RWPE2 (cell line): ENCODE measurements at regions not wholly inside any gene's neighbourhood (a gene's known extent, or its start where the extent isn't known, plus 50 kb on each side); places are given as distances from the start of the nearest gene placed in this dataset.

Source experiments
- ATAC-seq: fragments of 200-7000 bp; cut with Tn5 transposase; 3 replicates; pipeline ENCODE4 v1.9.1; 2021; ENCODE audit warnings: low read depth
- DNase-seq: peaks from one replicate; pipeline ENCODE4 v3.0.0-alpha.2; 2020; ENCODE audit warnings: low spot score
- H3K27ac ChIP-seq: fragments of 450-650 bp; 2 replicates; pipeline ENCODE4 v1.5.1; 2017; ENCODE audit warnings: mild to moderate bottlenecking; ENCODE audit not compliant: poor library complexity, severe bottlenecking
- H3K27me3 ChIP-seq: fragments of 250-450 bp; sonication (Bioruptor Pico); 2 replicates; pipeline ENCODE4 v1.5.1; 2021; ENCODE audit warnings: mild to moderate bottlenecking, moderate library complexity; ENCODE audit not compliant: insufficient read depth, poor library complexity, severe bottlenecking
- H3K36me3 ChIP-seq: fragments of 250-450 bp; sonication (Bioruptor Pico); 2 replicates; pipeline ENCODE4 v1.5.1; 2020; ENCODE audit warnings: low read depth, mild to moderate bottlenecking, moderate library complexity
- H3K4me1 ChIP-seq: fragments of 250-450 bp; sonication (Bioruptor Pico); 2 replicates; pipeline ENCODE4 v1.5.1; 2021; ENCODE audit warnings: mild to moderate bottlenecking, moderate library complexity; ENCODE audit not compliant: insufficient read depth, poor library complexity, severe bottlenecking
- H3K4me3 ChIP-seq: fragments of 250-450 bp; sonication (Bioruptor Pico); 2 replicates; pipeline ENCODE4 v1.5.1; 2021; ENCODE audit warnings: mild to moderate bottlenecking, moderate library complexity; ENCODE audit not compliant: severe bottlenecking
- H3K9me3 ChIP-seq: fragments of 250-450 bp; sonication (Bioruptor Pico); 2 replicates; pipeline ENCODE4 v1.5.1; 2021; ENCODE audit warnings: mild to moderate bottlenecking, moderate library complexity; ENCODE audit not compliant: severe bottlenecking
- CTCF ChIP-seq: fragments of 450-650 bp; IDR thresholded peaks from one replicate; pipeline ENCODE4 v1.5.1; 2017; ENCODE audit warnings: mild to moderate bottlenecking, moderate library complexity; ENCODE audit not compliant: poor library complexity, severe bottlenecking

GRCh38 chr3:110615454-110615853, 456.2 kb upstream of the NECTIN3 start:
- ATAC-seq (no peak), DNase-seq (no peak)
- no peaks in the 10 kb centered on the region for H3K4me1 ChIP-seq
- no peak for TF ChIP-seq CTCF
- H3K9me3 ChIP-seq = no peaks in the 10 kb centered on the region
- H3K36me3 ChIP-seq = no peaks in the 10 kb centered on the region
- H3K27me3 ChIP-seq = no peaks in the 10 kb centered on the region
- no peak overlapping the region for H3K27ac ChIP-seq
- no peak overlapping the region for H3K4me3 ChIP-seq

GRCh38 chr3:110618512-110619226, 452.9 kb upstream of the NECTIN3 start:
- DNase-seq (no peak), ATAC-seq (no peak)
- no peaks in the 10 kb centered on the region for H3K9me3 ChIP-seq
- TF ChIP-seq CTCF = no peak
- no peaks in the 10 kb centered on the region for H3K27me3 ChIP-seq
- H3K27ac ChIP-seq = no peak overlapping the region
- H3K4me1 ChIP-seq = no peaks in the 10 kb centered on the region
- H3K36me3 ChIP-seq = no peaks in the 10 kb centered on the region
- no peak overlapping the region for H3K4me3 ChIP-seq

- H3K4me3 ChIP-seq = no peak overlapping the region
- no peaks in the 10 kb centered on the region for H3K36me3 ChIP-seq
- ATAC-seq = no peak
- TF ChIP-seq CTCF = no peak
- no peaks in the 10 kb centered on the region for H3K4me1 ChIP-seq
- no peaks in the 10 kb centered on the region for H3K27me3 ChIP-seq
- H3K9me3 ChIP-seq = no peaks in the 10 kb centered on the region
- H3K27ac ChIP-seq = no peak overlapping the region
- no peak for DNase-seq
Observed at GRCh38 chr3:110620118-110620517, 451.5 kb upstream of the NECTIN3 start.

- no peak for DNase-seq
- Histone ChIP-seq H3K4me3 (no peak overlapping the region), H3K27ac (no peak overlapping the region), H3K4me1 (no peaks in the 10 kb centered on the region), H3K9me3 (no peaks in the 10 kb centered on the region), H3K36me3 (no peaks in the 10 kb centered on the region), H3K27me3 (no peaks in the 10 kb centered on the region)
- ATAC-seq = no peak
- TF ChIP-seq CTCF = no peak
Observed at GRCh38 chr3:110623571-110623970, 448.0 kb upstream of the NECTIN3 start.

GRCh38 chr3:110624576-110624975, 447.0 kb upstream of the NECTIN3 start:
- Histone ChIP-seq H3K9me3 (no peaks in the 10 kb centered on the region), H3K27ac (no peak overlapping the region), H3K4me3 (no peak overlapping the region), H3K36me3 (no peaks in the 10 kb centered on the region), H3K4me1 (no peaks in the 10 kb centered on the region), H3K27me3 (no peaks in the 10 kb centered on the region)
- DNase-seq (no peak), ATAC-seq (no peak)
- TF ChIP-seq CTCF = no peak
